ENCODE measurements at regions not wholly inside any gene's neighbourhood (a gene's known extent, or its start where the extent isn't known, plus 50 kb on each side); places are given as distances from the start of the nearest gene placed in this dataset.

DNA sequence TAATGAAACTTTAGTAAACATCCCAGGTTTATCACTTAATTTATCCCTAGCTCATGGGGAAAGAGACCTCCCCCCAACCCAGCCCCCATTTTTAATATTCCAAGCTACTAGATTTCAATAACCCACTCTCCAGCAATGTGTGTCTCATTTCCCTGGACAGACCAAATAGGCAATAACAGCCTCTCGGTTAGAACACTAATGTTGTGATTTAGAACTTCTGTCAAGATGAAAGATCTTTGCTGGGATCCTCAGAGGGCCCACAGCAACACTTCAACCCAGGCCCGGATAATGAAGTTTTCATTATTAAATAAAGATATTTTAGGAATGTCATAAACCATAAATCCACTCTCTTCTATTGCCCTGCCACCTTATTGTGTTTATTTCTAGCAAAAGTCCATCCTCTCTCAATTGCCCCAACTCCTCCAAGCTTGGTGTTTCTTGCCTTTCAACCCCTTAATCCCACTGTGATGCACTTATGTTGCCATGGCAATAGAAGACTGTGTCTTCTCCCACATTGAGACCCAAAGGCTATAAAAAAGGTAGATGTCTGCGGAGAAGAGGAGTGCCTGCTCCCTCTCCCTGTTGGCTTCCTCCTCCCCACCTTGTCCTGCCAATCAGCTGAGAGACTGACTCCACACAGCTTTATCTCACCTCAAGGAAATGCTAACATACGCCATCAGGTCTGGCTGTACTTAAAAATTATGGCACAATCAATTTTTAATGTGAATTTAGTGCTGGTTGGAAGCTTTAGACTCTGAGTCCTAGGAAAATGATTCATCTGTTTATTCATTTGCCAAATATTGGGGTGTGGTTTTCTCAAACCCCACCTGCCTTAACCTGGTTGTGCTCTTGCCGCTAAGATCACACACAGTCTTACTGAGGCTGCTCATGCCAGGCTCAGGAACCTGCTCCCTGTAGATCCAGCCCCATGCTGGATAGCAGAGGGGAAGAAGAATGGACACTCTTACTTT is 258.3 kb upstream of the CAMK1G start:
- TF ChIP-seq SP1 (IDR thresholded peaks at IDR 0.05): no peak
- TF ChIP-seq SUZ12 (IDR thresholded peaks at IDR 0.05): no peak
- no peak for TF ChIP-seq FOXM1 (IDR thresholded peaks at IDR 0.05; ENCODE audit: borderline replicate concordance)
- TF ChIP-seq HDGF (IDR thresholded peaks at IDR 0.05; ENCODE audit: borderline replicate concordance): no peak
- TF ChIP-seq FOXA1 (IDR thresholded peaks at IDR 0.05): no peak
- no peak for TF ChIP-seq TARDBP (IDR thresholded peaks at IDR 0.05)
- no peak for TF ChIP-seq FOXK2 (IDR thresholded peaks at IDR 0.05)
- no peak for TF ChIP-seq ZNF384 (IDR thresholded peaks at IDR 0.05)
- no peak for TF ChIP-seq NFRKB (IDR thresholded peaks at IDR 0.05)
- no peak for TF ChIP-seq ELF4 (IDR thresholded peaks at IDR 0.05)
